HEK293 (cell line): ENCODE measurements at regions not wholly inside any gene's neighbourhood (a gene's known extent, or its start where the extent isn't known, plus 50 kb on each side); places are given as distances from the start of the nearest gene placed in this dataset.

ENCODE experiments used
- CTCF ChIP-seq: fragments of 450-650 bp; formaldehyde crosslinking; IDR thresholded peaks from 2 replicates; pipeline ENCODE4 v1.5.1; 2016; ENCODE audit warnings: missing biosample characterization, missing genetic modification characterization
- KLF16 ChIP-seq: fragments of 450-650 bp; formaldehyde crosslinking; IDR thresholded peaks from 2 replicates; pipeline ENCODE4 v1.5.1; 2017; ENCODE audit warnings: missing biosample characterization, missing genetic modification characterization
- KLF8 ChIP-seq: fragments of 450-650 bp; formaldehyde crosslinking; IDR thresholded peaks from 2 replicates; pipeline ENCODE4 v1.5.1; 2016; ENCODE audit warnings: missing biosample characterization, missing genetic modification characterization
- SETDB1 ChIP-seq: IDR thresholded peaks from one replicate; pipeline ENCODE4 v1.6.1; 2017; ENCODE audit warnings: mild to moderate bottlenecking, low read length, moderate library complexity, mixed read lengths; ENCODE audit not compliant: insufficient read length
- YY1 ChIP-seq: fragments of 450-650 bp; formaldehyde crosslinking; IDR thresholded peaks from 2 replicates; pipeline ENCODE4 v1.5.1; 2018; ENCODE audit warnings: missing biosample characterization, missing genetic modification characterization
- ZNF157 ChIP-seq: fragments of 450-650 bp; formaldehyde crosslinking; IDR thresholded peaks from 2 replicates; pipeline ENCODE4 v1.5.1; 2016; ENCODE audit warnings: missing biosample characterization, missing genetic modification characterization
- ZNF24 ChIP-seq: fragments of 450-650 bp; formaldehyde crosslinking; IDR thresholded peaks from 2 replicates; pipeline ENCODE4 v1.5.1; 2016; ENCODE audit warnings: missing biosample characterization, missing genetic modification characterization
- ZNF501 ChIP-seq: fragments of 450-650 bp; formaldehyde crosslinking; IDR thresholded peaks from 2 replicates; pipeline ENCODE4 v1.5.1; 2016; ENCODE audit warnings: missing biosample characterization, missing genetic modification characterization
- TF ChIP-seq, protein P1 (sequence below): fragments of 450-650 bp; formaldehyde crosslinking; IDR thresholded peaks from 2 replicates; pipeline ENCODE4 v1.5.1; 2016; ENCODE audit warnings: missing biosample characterization, missing genetic modification characterization

DNA sequence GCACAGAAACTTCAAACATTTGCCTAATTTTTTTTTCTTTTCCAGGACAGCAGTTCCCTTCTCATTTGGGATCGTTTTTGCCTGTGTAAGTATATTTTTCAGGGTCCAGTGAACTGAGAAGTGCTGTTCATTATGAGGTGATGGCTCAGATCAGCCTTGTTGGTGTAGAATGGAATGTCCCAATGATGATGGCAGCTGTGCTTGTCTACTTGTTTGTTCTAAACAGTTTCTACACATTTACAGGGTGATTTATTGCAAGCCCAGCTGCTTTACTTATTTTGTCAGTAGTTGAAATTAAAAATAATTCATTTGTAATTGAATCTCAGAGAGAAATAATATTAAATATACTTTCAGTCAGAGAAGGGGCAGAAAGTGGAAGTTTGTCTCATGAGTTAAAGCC lies 337.6 kb upstream of the SEMA6A start:
- no peak for TF ChIP-seq ZNF24 (tag by site-specific recombination)
- TF ChIP-seq ZNF501 (tag by site-specific recombination), result no peak
- no peak for TF ChIP-seq KLF16
- no peak for TF ChIP-seq ZNF157 (tag by site-specific recombination)
- TF ChIP-seq, protein P1, sequence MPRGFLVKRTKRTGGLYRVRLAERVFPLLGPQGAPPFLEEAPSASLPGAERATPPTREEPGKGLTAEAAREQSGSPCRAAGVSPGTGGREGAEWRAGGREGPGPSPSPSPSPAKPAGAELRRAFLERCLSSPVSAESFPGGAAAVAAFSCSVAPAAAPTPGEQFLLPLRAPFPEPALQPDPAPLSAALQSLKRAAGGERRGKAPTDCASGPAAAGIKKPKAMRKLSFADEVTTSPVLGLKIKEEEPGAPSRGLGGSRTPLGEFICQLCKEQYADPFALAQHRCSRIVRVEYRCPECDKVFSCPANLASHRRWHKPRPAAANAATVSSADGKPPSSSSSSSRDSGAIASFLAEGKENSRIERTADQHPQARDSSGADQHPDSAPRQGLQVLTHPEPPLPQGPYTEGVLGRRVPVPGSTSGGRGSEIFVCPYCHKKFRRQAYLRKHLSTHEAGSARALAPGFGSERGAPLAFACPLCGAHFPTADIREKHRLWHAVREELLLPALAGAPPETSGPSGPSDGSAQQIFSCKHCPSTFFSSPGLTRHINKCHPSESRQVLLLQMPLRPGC, result no peak
- TF ChIP-seq CTCF (tag by site-specific recombination), result no peak
- TF ChIP-seq SETDB1, result no peak
- TF ChIP-seq YY1 (tag by site-specific recombination), result no peak
- TF ChIP-seq KLF8 (tag by site-specific recombination), result no peak
